ENCODE measurements at regions not wholly inside any gene's neighbourhood (a gene's known extent, or its start where the extent isn't known, plus 50 kb on each side); places are given as distances from the start of the nearest gene placed in this dataset.

DNA sequence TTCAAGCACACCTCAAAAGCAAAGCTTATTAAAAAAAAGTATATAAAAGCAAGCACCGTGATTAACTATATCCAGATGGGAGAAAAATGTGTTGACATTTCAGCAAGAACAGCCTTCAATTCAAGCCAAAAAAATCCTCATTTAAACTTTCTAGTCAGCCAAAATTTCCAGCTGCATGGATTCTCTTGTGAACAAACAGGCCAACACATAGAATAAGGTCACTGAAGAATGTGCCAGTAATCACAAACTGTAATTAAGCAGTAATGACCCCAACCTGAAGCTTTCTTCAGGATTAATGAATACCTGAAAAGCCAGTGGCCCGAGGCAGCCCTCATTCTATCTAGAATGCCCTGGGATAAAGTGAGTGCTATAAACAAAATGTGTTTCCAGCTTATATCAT lies 130.7 kb upstream of the KCNMB2 start:
- Histone ChIP-seq H3K9me3 (no peaks in the 10 kb centered on the region), H3K27ac (no peak overlapping the region), H3K4me3 (no peak overlapping the region), H3K4me1 (no peaks in the 10 kb centered on the region), H3K27me3 (ENCODE audit: insufficient read depth in 3 of 3, low read length in 2 of 3) (no peaks in the 10 kb centered on the region), H3K36me3 (ENCODE audit: insufficient read depth in 1 of 2, low read depth in 1 of 2) (no peaks in the 10 kb centered on the region)
- intact Hi-C loops (cut with DNase I), result no loop called here
- ATAC-seq (no peak), DNase-seq (no peak)
- TF ChIP-seq, protein P1, sequence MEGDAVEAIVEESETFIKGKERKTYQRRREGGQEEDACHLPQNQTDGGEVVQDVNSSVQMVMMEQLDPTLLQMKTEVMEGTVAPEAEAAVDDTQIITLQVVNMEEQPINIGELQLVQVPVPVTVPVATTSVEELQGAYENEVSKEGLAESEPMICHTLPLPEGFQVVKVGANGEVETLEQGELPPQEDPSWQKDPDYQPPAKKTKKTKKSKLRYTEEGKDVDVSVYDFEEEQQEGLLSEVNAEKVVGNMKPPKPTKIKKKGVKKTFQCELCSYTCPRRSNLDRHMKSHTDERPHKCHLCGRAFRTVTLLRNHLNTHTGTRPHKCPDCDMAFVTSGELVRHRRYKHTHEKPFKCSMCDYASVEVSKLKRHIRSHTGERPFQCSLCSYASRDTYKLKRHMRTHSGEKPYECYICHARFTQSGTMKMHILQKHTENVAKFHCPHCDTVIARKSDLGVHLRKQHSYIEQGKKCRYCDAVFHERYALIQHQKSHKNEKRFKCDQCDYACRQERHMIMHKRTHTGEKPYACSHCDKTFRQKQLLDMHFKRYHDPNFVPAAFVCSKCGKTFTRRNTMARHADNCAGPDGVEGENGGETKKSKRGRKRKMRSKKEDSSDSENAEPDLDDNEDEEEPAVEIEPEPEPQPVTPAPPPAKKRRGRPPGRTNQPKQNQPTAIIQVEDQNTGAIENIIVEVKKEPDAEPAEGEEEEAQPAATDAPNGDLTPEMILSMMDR (IDR thresholded peaks at IDR 0.05), result no peak
- WGBS, 3 donors, result 29 to 43% (median 34%) methylated on average over 2 of the region's 2 CpGs

DNA sequence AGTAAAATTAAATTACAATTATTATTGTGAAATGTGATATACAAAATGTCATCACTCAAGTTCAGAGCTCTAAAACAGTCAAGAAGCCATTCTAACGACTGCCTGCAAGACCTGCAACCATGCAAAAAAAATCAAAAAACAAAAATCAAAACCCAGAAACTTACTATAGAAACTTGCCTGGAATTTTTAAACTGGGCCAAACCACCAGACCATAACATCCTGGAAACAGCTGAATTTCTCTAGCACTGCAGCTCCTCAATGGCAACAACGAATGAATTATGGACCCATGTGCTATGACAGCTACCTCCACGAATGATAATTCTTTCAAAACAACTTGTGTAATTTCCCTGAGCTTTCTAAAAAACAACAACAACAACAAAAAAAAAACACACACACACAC lies 130.0 kb upstream of the KCNMB2 start:
- Histone ChIP-seq H3K27ac (no peak overlapping the region), H3K4me3 (no peak overlapping the region), H3K4me1 (no peaks in the 10 kb centered on the region), H3K9me3 (no peaks in the 10 kb centered on the region), H3K27me3 (ENCODE audit: insufficient read depth in 3 of 3, low read length in 2 of 3) (no peaks in the 10 kb centered on the region), H3K36me3 (ENCODE audit: insufficient read depth in 1 of 2, low read depth in 1 of 2) (no peaks in the 10 kb centered on the region)
- no peak for ATAC-seq
- 33 to 47% (median 36%) methylated on average over 3 of the region's 3 CpGs for WGBS, 3 donors
- TF ChIP-seq, protein P1 (IDR thresholded peaks at IDR 0.05), result no peak
- DNase-seq, result no peak
- intact Hi-C loops (cut with DNase I), result no loop called here

DNA sequence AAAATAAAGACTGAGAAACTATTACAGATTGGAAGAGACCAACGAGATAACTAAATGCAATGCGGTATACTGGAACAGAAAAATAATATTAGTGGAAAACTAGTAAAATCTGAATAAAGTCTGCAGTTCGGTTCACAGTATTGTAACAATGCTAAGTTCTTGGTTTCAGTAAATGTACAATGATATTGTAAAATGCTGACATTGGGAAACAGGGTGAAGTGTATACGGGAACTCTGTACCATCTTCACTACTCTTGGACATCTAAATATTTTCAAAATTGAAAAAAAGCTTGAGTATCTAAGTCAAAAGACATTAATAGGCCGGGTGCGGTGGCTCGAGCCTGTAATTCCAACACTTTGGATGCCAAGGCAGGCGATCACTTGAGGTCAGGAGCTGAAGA lies 120.9 kb upstream of the KCNMB2 start:
- ATAC-seq (no peak), DNase-seq (no peak)
- intact Hi-C loops (cut with DNase I), result no loop called here
- Histone ChIP-seq H3K4me1 (no peaks in the 10 kb centered on the region), H3K27ac (no peak overlapping the region), H3K9me3 (no peaks in the 10 kb centered on the region), H3K36me3 (ENCODE audit: insufficient read depth in 1 of 2, low read depth in 1 of 2) (no peaks in the 10 kb centered on the region), H3K4me3 (no peak overlapping the region), H3K27me3 (ENCODE audit: insufficient read depth in 3 of 3, low read length in 2 of 3) (no peaks in the 10 kb centered on the region)
- WGBS, 3 donors, result 87 to 91% (median 88%) methylated on average over 8 of the region's 8 CpGs
- TF ChIP-seq, protein P1 (IDR thresholded peaks at IDR 0.05), result no peak

DNA sequence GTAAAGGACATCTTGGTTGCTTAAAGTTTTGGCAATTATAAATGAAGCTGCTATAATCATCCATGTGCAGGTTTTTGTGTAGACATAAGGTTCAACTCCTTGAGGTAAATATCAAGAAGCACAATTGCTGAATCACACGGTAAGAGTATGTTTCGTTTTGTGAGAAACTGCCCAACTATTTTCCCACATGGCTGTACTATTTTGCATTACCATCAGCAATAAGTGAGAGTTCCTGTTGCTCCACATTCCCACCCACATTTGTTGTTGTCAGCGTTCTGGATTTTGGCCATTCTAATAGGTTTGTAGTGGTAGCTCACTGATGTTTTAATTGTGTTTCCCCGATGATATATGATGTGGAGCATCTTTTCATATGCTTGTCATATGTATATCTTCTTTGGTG lies 118.5 kb upstream of the KCNMB2 start:
- Histone ChIP-seq H3K4me3 (no peak overlapping the region), H3K27me3 (ENCODE audit: insufficient read depth in 3 of 3, low read length in 2 of 3) (no peaks in the 10 kb centered on the region), H3K36me3 (ENCODE audit: insufficient read depth in 1 of 2, low read depth in 1 of 2) (no peaks in the 10 kb centered on the region), H3K4me1 (no peaks in the 10 kb centered on the region), H3K27ac (no peak overlapping the region), H3K9me3 (no peaks in the 10 kb centered on the region)
- no peak for DNase-seq
- no peak for ATAC-seq
- TF ChIP-seq, protein P1 (IDR thresholded peaks at IDR 0.05), result no peak
- 88 to 93% (median 89%) methylated on average over 4 of the region's 4 CpGs for whole genome bisulfite sequencing, 3 donors
- intact Hi-C loops (cut with DNase I), result no loop called here

DNA sequence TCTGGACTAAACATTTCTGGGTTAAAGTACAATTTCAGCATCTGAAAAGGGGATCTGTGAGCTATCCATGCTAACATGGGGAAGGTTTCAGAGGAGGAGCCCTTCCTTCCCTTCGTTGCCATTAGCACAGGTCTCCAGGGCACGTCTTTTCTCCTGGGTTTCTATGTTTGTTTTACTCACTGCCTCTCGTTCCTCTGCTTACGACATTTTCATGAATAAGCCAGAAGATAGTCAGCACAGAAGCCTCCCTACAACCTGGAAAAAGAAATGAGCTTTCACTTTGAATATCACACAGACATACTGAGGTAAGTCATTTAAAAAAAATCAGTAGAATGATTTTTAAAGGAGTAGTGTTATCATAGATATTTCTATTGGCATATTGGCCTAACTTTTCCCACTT lies 117.2 kb upstream of the KCNMB2 start:
- intact Hi-C loops (cut with DNase I), result no loop called here
- Histone ChIP-seq H3K27me3 (ENCODE audit: insufficient read depth in 3 of 3, low read length in 2 of 3) (no peaks in the 10 kb centered on the region), H3K4me3 (no peak overlapping the region), H3K4me1 (no peaks in the 10 kb centered on the region), H3K9me3 (no peaks in the 10 kb centered on the region), H3K36me3 (ENCODE audit: insufficient read depth in 1 of 2, low read depth in 1 of 2) (no peaks in the 10 kb centered on the region), H3K27ac (no peak overlapping the region)
- WGBS, 3 donors, result 64 to 77% (median 66%) methylated on average over 4 of the region's 4 CpGs
- ATAC-seq, result no peak
- DNase-seq, result no peak
- TF ChIP-seq, protein P1 (IDR thresholded peaks at IDR 0.05), result no peak
